K562 (cell line): ENCODE measurements at regions not wholly inside any gene's neighbourhood (a gene's known extent, or its start where the extent isn't known, plus 50 kb on each side); places are given as distances from the start of the nearest gene placed in this dataset.

Experiments
- BDP1 ChIP-seq: IDR thresholded peaks from 3 replicates; pipeline ENCODE4 v1.6.1; 2011; ENCODE audit not compliant: insufficient read length, insufficient read depth
- FOXJ3 ChIP-seq: sonication (generic); formaldehyde crosslinking; IDR thresholded peaks from 2 replicates; pipeline ENCODE4 v1.4.0; 2020; ENCODE audit warnings: mild to moderate bottlenecking, missing genetic modification reagents
- GTF2F1 ChIP-seq: IDR thresholded peaks from 2 replicates; pipeline ENCODE4 v1.6.1; 2011; ENCODE audit warnings: low read depth, low read length, improper control_type of control experiment
- IRF1 ChIP-seq: sonication (generic); formaldehyde crosslinking; IDR thresholded peaks from 2 replicates; pipeline ENCODE4 v1.8.0; 2022; ENCODE audit warnings: missing genetic modification reagents, mild to moderate bottlenecking, borderline replicate concordance
- SOX6 ChIP-seq: fragments of 450-650 bp; IDR thresholded peaks from 2 replicates; pipeline ENCODE4 v1.6.1; 2014; ENCODE audit warnings: mild to moderate bottlenecking
- ZNF24 ChIP-seq: fragments of 450-650 bp; IDR thresholded peaks from 2 replicates; pipeline ENCODE4 v1.6.1; 2016
- ZNF699 ChIP-seq: fragments of 250-450 bp; sonication (Bioruptor Pico); IDR thresholded peaks from 2 replicates; pipeline ENCODE4 v1.8.0; 2021; ENCODE audit warnings: mild to moderate bottlenecking, moderate library complexity; ENCODE audit not compliant: insufficient replicate concordance
- TF ChIP-seq, protein P1 (sequence below): fragments of 200-600 bp; sonication (generic); IDR thresholded peaks from one replicate; pipeline ENCODE4 v1.6.1; 2012; ENCODE audit warnings: mild to moderate bottlenecking, low read depth, low read length, inconsistent platforms
- TF ChIP-seq, protein P2 (sequence below): fragments of 250-450 bp; sonication (Bioruptor Pico); IDR thresholded peaks from 2 replicates; pipeline ENCODE4 v1.8.0; 2021; ENCODE audit warnings: mild to moderate bottlenecking, moderate library complexity

- TF ChIP-seq, protein P1, sequence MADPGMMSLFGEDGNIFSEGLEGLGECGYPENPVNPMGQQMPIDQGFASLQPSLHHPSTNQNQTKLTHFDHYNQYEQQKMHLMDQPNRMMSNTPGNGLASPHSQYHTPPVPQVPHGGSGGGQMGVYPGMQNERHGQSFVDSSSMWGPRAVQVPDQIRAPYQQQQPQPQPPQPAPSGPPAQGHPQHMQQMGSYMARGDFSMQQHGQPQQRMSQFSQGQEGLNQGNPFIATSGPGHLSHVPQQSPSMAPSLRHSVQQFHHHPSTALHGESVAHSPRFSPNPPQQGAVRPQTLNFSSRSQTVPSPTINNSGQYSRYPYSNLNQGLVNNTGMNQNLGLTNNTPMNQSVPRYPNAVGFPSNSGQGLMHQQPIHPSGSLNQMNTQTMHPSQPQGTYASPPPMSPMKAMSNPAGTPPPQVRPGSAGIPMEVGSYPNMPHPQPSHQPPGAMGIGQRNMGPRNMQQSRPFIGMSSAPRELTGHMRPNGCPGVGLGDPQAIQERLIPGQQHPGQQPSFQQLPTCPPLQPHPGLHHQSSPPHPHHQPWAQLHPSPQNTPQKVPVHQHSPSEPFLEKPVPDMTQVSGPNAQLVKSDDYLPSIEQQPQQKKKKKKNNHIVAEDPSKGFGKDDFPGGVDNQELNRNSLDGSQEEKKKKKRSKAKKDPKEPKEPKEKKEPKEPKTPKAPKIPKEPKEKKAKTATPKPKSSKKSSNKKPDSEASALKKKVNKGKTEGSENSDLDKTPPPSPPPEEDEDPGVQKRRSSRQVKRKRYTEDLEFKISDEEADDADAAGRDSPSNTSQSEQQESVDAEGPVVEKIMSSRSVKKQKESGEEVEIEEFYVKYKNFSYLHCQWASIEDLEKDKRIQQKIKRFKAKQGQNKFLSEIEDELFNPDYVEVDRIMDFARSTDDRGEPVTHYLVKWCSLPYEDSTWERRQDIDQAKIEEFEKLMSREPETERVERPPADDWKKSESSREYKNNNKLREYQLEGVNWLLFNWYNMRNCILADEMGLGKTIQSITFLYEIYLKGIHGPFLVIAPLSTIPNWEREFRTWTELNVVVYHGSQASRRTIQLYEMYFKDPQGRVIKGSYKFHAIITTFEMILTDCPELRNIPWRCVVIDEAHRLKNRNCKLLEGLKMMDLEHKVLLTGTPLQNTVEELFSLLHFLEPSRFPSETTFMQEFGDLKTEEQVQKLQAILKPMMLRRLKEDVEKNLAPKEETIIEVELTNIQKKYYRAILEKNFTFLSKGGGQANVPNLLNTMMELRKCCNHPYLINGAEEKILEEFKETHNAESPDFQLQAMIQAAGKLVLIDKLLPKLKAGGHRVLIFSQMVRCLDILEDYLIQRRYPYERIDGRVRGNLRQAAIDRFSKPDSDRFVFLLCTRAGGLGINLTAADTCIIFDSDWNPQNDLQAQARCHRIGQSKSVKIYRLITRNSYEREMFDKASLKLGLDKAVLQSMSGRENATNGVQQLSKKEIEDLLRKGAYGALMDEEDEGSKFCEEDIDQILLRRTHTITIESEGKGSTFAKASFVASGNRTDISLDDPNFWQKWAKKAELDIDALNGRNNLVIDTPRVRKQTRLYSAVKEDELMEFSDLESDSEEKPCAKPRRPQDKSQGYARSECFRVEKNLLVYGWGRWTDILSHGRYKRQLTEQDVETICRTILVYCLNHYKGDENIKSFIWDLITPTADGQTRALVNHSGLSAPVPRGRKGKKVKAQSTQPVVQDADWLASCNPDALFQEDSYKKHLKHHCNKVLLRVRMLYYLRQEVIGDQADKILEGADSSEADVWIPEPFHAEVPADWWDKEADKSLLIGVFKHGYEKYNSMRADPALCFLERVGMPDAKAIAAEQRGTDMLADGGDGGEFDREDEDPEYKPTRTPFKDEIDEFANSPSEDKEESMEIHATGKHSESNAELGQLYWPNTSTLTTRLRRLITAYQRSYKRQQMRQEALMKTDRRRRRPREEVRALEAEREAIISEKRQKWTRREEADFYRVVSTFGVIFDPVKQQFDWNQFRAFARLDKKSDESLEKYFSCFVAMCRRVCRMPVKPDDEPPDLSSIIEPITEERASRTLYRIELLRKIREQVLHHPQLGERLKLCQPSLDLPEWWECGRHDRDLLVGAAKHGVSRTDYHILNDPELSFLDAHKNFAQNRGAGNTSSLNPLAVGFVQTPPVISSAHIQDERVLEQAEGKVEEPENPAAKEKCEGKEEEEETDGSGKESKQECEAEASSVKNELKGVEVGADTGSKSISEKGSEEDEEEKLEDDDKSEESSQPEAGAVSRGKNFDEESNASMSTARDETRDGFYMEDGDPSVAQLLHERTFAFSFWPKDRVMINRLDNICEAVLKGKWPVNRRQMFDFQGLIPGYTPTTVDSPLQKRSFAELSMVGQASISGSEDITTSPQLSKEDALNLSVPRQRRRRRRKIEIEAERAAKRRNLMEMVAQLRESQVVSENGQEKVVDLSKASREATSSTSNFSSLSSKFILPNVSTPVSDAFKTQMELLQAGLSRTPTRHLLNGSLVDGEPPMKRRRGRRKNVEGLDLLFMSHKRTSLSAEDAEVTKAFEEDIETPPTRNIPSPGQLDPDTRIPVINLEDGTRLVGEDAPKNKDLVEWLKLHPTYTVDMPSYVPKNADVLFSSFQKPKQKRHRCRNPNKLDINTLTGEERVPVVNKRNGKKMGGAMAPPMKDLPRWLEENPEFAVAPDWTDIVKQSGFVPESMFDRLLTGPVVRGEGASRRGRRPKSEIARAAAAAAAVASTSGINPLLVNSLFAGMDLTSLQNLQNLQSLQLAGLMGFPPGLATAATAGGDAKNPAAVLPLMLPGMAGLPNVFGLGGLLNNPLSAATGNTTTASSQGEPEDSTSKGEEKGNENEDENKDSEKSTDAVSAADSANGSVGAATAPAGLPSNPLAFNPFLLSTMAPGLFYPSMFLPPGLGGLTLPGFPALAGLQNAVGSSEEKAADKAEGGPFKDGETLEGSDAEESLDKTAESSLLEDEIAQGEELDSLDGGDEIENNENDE: no peak
- TF ChIP-seq, protein P2, sequence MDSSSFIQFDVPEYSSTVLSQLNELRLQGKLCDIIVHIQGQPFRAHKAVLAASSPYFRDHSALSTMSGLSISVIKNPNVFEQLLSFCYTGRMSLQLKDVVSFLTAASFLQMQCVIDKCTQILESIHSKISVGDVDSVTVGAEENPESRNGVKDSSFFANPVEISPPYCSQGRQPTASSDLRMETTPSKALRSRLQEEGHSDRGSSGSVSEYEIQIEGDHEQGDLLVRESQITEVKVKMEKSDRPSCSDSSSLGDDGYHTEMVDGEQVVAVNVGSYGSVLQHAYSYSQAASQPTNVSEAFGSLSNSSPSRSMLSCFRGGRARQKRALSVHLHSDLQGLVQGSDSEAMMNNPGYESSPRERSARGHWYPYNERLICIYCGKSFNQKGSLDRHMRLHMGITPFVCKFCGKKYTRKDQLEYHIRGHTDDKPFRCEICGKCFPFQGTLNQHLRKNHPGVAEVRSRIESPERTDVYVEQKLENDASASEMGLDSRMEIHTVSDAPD (CRISPR knock-in tag): no peak
- TF ChIP-seq SOX6 (no peak), IRF1 (CRISPR knock-in tag) (no peak), ZNF24 (no peak), BDP1 (no peak), GTF2F1 (no peak), ZNF699 (no peak), FOXJ3 (CRISPR knock-in tag) (no peak)
Measured at GRCh38 chr15:31487811-31488436, 161.3 kb downstream of the KLF13 start (continued).
